Liver (tissue), 8 donors: ENCODE measurements at regions not wholly inside any gene's neighbourhood (a gene's known extent, or its start where the extent isn't known, plus 50 kb on each side); places are given as distances from the start of the nearest gene placed in this dataset.

Source experiments
- DNase-seq: peaks from one replicate; pipeline ENCODE4 v3.0.0-alpha.2; 2017; ENCODE audit warnings: low spot score
- H3K27ac ChIP-seq, 2 donors: one replicate each; pipeline ENCODE4 v1.7.0; 2013; ENCODE audit warnings: inconsistent platforms in 2 of 2, low read length in 2 of 2, control low read depth in 1 of 2, low read depth in 1 of 2, mild to moderate bottlenecking in 1 of 2
- H3K27me3 ChIP-seq, 4 donors: one replicate each; pipeline versions ENCODE4 v1.6.1 to v1.7.0; 2013; ENCODE audit warnings: low read length in 3 of 4, inconsistent platforms in 1 of 4, mild to moderate bottlenecking in 1 of 4, moderate library complexity in 1 of 4; ENCODE audit not compliant: control insufficient read depth in 4 of 4, insufficient read depth in 4 of 4
- H3K36me3 ChIP-seq, 4 donors: one replicate each; pipeline versions ENCODE4 v1.6.1 to v1.7.0; 2013; ENCODE audit warnings: low read length in 3 of 4, mild to moderate bottlenecking in 3 of 4, low read depth in 1 of 4, moderate library complexity in 1 of 4; ENCODE audit not compliant: control insufficient read depth in 4 of 4, insufficient read depth in 3 of 4
- H3K4me1 ChIP-seq, 4 donors: one replicate each; pipeline versions ENCODE4 v1.6.1 to v1.7.0; 2013; ENCODE audit warnings: low read length in 3 of 4, mild to moderate bottlenecking in 3 of 4, moderate library complexity in 1 of 4; ENCODE audit not compliant: control insufficient read depth in 4 of 4, insufficient read depth in 4 of 4
- H3K4me3 ChIP-seq, 3 donors: one replicate each; pipeline versions ENCODE4 v1.6.1 to v1.7.0; 2013; ENCODE audit warnings: low read length in 3 of 3, control low read depth in 1 of 3, low read depth in 1 of 3, mild to moderate bottlenecking in 1 of 3
- H3K9ac ChIP-seq, 2 donors: one replicate each; pipeline ENCODE4 v1.7.0; 2013; ENCODE audit warnings: low read length in 2 of 2, mild to moderate bottlenecking in 2 of 2, moderate library complexity in 2 of 2, control low read depth in 1 of 2, low read depth in 1 of 2
- H3K9me3 ChIP-seq, 4 donors: one replicate each; pipeline versions ENCODE4 v1.6.1 to v1.7.0; 2013; ENCODE audit warnings: low read length in 3 of 4; ENCODE audit not compliant: control insufficient read depth in 4 of 4
- EGR1 ChIP-seq, 2 donors: IDR thresholded peaks; 2 replicates each; pipeline ENCODE4 v1.6.1; 2016 to 2018; ENCODE audit warnings: antibody characterized with exemption in 2 of 2, low read depth in 2 of 2
- FOXA1 ChIP-seq: IDR thresholded peaks from 2 replicates; pipeline ENCODE4 v1.6.1; 2016; ENCODE audit warnings: antibody characterized with exemption
- HNF4A ChIP-seq, 2 donors: conservative IDR thresholded peaks; 2 replicates each; pipeline ENCODE4 v1.6.1; 2016; ENCODE audit warnings: antibody characterized with exemption in 2 of 2, mild to moderate bottlenecking in 2 of 2
- HNF4G ChIP-seq: IDR thresholded peaks from 2 replicates; pipeline ENCODE4 v1.6.1; 2016; ENCODE audit warnings: antibody characterized with exemption
- JUND ChIP-seq, 2 donors: IDR thresholded peaks; 2 replicates each; pipeline ENCODE4 v1.6.1; 2016; ENCODE audit warnings: antibody characterized with exemption in 2 of 2
- RAD21 ChIP-seq, 2 donors: IDR thresholded peaks; 2 replicates each; pipeline ENCODE4 v1.6.1; 2016; ENCODE audit warnings: antibody characterized with exemption in 2 of 2, mild to moderate bottlenecking in 2 of 2
- RXRA ChIP-seq, 2 donors: IDR thresholded peaks; 2 replicates each; pipeline ENCODE4 v1.6.1; 2017 to 2018; ENCODE audit warnings: antibody characterized with exemption in 2 of 2, mild to moderate bottlenecking in 1 of 2
- SP1 ChIP-seq: IDR thresholded peaks from 2 replicates; pipeline ENCODE4 v1.6.1; 2018; ENCODE audit warnings: antibody characterized with exemption, mild to moderate bottlenecking
- YY1 ChIP-seq: IDR thresholded peaks from 2 replicates; pipeline ENCODE4 v1.6.1; 2016; ENCODE audit warnings: antibody characterized with exemption, mild to moderate bottlenecking
- WGBS: extraction: QIAGEN DNeasy Blood & Tissue Kit; methylation state at CpG from one replicate; pipeline ENCODE4 v1.1.7; 2013; 5-methylcytosine and 5-hydroxymethylcytosine counted together
- TF ChIP-seq, protein P1 (sequence below): fragments of 150-350 bp; IDR thresholded peaks from 2 replicates; pipeline ENCODE4 v1.5.1; 2017; ENCODE audit warnings: improper control_type of control experiment, low read depth, low read length; ENCODE audit not compliant: missing input control
- TF ChIP-seq, protein P2 (sequence below): IDR thresholded peaks from 2 replicates; pipeline ENCODE4 v1.6.1; 2016; ENCODE audit warnings: antibody characterized with exemption
- TF ChIP-seq, protein P3 (sequence below): IDR thresholded peaks from 2 replicates; pipeline ENCODE4 v1.6.1; 2016; ENCODE audit warnings: antibody characterized with exemption
- donor health status: healthy.
- donor health status: healthy.
- donor health status: healthy.
- donor health status: healthy.
- donor health status: healthy.

DNA sequence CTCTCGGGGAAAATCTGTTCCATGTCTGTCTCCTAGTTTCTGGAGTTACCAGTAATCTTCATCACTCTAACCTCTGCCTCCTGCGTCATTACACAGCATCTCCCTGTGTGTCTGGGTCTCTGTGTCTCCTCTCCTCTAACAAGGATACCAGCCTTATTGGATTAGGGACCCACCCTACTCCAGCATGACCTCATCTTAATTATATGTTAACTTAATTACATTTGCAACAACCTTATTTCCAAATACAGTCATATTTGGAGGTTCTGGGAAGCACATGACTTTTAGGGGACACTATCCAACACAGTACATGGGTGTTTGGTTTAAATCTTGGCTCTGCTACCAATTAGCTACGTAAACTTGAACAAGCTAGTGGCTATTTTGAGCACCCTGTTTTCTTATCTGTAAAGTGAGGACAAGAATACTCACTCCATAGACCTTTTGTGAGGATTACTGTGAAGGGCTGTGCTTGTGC is 83.9 kb upstream of the SGIP1 start:
- no peaks in the 10 kb centered on the region for H3K27me3 ChIP-seq
- no peak overlapping the region for H3K27ac ChIP-seq
- no peak overlapping the region for H3K9ac ChIP-seq
- H3K4me3 ChIP-seq, result no peak overlapping the region
- no peaks in the 10 kb centered on the region for H3K4me1 ChIP-seq
- H3K9me3 ChIP-seq, result no peaks in the 10 kb centered on the region
- WGBS, result 80% methylated on average over 3 of the region's 3 CpGs
- no peaks in the 10 kb centered on the region for H3K36me3 ChIP-seq
- DNase-seq, result no peak
- TF ChIP-seq, protein P1, sequence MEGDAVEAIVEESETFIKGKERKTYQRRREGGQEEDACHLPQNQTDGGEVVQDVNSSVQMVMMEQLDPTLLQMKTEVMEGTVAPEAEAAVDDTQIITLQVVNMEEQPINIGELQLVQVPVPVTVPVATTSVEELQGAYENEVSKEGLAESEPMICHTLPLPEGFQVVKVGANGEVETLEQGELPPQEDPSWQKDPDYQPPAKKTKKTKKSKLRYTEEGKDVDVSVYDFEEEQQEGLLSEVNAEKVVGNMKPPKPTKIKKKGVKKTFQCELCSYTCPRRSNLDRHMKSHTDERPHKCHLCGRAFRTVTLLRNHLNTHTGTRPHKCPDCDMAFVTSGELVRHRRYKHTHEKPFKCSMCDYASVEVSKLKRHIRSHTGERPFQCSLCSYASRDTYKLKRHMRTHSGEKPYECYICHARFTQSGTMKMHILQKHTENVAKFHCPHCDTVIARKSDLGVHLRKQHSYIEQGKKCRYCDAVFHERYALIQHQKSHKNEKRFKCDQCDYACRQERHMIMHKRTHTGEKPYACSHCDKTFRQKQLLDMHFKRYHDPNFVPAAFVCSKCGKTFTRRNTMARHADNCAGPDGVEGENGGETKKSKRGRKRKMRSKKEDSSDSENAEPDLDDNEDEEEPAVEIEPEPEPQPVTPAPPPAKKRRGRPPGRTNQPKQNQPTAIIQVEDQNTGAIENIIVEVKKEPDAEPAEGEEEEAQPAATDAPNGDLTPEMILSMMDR, result no peak
- TF ChIP-seq JUND (IDR thresholded peaks at IDR 0.05), result peak in 1 of 2 donors; percentile 27

DNA sequence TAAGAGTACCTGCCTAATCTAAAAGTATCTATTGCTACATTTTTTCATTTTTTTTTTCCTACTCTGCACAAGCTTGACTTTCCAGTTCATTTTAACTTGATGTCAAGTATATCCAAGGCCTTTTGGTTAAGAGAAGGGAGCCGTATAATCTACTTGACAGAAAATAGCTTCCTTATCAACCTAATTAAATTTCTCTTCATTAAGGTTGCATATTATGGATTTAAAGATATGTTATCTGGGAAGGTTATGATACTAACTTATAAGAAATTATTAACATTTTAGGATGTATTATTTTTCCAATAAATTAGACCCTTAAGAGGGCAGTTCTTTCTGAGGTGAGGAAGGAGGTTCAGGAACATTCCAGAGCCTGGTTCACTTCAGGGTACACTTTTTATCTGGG is 83.1 kb upstream of the SGIP1 start:
- Histone ChIP-seq H3K4me1 (no peaks in the 10 kb centered on the region), H3K9me3 (no peaks in the 10 kb centered on the region), H3K9ac (no peak overlapping the region), H3K27me3 (no peaks in the 10 kb centered on the region), H3K27ac (no peak overlapping the region), H3K36me3 (no peaks in the 10 kb centered on the region), H3K4me3 (no peak overlapping the region)
- 93% methylated on average over 1 of the region's 1 CpG for WGBS
- no peak for DNase-seq
- TF ChIP-seq EGR1 (IDR thresholded peaks at IDR 0.05; ENCODE audit: low read depth in 2 of 2) (no peak), YY1 (no peak)

DNA sequence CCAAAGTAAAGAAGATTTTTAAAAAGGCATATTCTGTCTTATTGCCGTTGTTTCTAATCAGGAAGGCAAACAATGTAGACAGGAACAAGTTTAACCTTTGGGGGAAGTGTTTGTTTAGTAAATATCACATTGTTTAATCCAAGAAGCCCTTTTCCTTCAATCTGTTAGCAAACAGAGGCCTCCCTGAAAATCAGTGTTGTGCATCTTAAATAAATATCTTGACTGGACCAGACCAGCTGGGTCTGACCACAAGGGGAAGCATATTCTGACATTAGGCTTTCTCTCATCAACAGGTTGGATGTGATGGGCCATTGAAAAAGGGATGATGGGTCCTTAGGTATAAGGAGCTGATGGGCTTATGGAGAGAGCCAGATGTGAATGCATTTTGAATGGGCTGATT is 81.8 kb upstream of the SGIP1 start:
- H3K27me3 ChIP-seq, result no peaks in the 10 kb centered on the region
- H3K4me1 ChIP-seq, result no peaks in the 10 kb centered on the region
- no peak overlapping the region for H3K27ac ChIP-seq
- TF ChIP-seq RAD21 (IDR thresholded peaks at IDR 0.05), result peak in 1 of 2 donors; percentile 30
- TF ChIP-seq EGR1 (IDR thresholded peaks at IDR 0.05; ENCODE audit: low read depth in 2 of 2), result no peak
- H3K9me3 ChIP-seq, result no peaks in the 10 kb centered on the region
- 31% methylated on average over 1 of the region's 1 CpG for WGBS
- no peak overlapping the region for H3K4me3 ChIP-seq
- no peak for DNase-seq
- no peaks in the 10 kb centered on the region for H3K36me3 ChIP-seq
- no peak overlapping the region for H3K9ac ChIP-seq

DNA sequence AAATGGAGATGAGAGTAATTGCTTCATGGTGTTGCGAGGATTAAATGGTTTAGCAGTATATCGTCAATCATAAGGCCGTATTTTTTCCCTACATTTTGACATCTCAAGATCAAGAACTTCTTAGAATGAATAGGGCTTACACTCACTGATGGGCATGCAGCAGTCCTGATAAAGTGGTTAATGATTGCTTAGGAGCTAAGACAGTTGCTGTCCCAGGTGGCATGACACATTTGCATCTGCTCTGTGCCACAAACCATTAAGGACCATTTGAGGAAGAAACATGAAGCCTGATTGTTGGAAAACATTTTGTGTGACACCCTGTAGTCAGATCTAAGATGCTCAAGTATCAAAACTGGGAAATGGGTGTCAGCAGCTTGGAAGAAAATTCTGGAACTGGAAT is 81.0 kb upstream of the SGIP1 start:
- H3K27ac ChIP-seq, result no peak overlapping the region
- no peak overlapping the region for H3K4me3 ChIP-seq
- H3K36me3 ChIP-seq, result no peaks in the 10 kb centered on the region
- H3K27me3 ChIP-seq, result no peaks in the 10 kb centered on the region
- no peak overlapping the region for H3K9ac ChIP-seq
- no peak for DNase-seq
- no peaks in the 10 kb centered on the region for H3K4me1 ChIP-seq
- WGBS, result 97% methylated on average over 3 of the region's 3 CpGs
- TF ChIP-seq RXRA (IDR thresholded peaks at IDR 0.05) (no peak), JUND (IDR thresholded peaks at IDR 0.05) (no peak), EGR1 (IDR thresholded peaks at IDR 0.05; ENCODE audit: low read depth in 2 of 2) (no peak), HNF4A (conservative IDR thresholded peaks at IDR 0.05) (no peak), SP1 (no peak), HNF4G (no peak), FOXA1 (no peak)
- TF ChIP-seq, protein P2, sequence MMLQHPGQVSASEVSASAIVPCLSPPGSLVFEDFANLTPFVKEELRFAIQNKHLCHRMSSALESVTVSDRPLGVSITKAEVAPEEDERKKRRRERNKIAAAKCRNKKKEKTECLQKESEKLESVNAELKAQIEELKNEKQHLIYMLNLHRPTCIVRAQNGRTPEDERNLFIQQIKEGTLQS, result no peak
- TF ChIP-seq, protein P3, sequence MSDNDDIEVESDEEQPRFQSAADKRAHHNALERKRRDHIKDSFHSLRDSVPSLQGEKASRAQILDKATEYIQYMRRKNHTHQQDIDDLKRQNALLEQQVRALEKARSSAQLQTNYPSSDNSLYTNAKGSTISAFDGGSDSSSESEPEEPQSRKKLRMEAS, result no peak
- no peaks in the 10 kb centered on the region for H3K9me3 ChIP-seq
